ENCODE measurements at regions not wholly inside any gene's neighbourhood (a gene's known extent, or its start where the extent isn't known, plus 50 kb on each side); places are given as distances from the start of the nearest gene placed in this dataset.

GRCh38 chr5:160479220-160479619 lies 57.6 kb downstream of the PTTG1 start:
- POLR2A ChIA-PET = no interaction called here
- TF ChIP-seq LEF1 (IDR thresholded peaks at IDR 0.05; ENCODE audit: borderline replicate concordance) (no peak), TARDBP (IDR thresholded peaks at IDR 0.05) (no peak), BHLHE40 (IDR thresholded peaks at IDR 0.05; ENCODE audit: borderline replicate concordance) (no peak), FOXM1 (IDR thresholded peaks at IDR 0.05; ENCODE audit: borderline replicate concordance) (no peak), ZNF384 (IDR thresholded peaks at IDR 0.05) (no peak), ARNT (IDR thresholded peaks at IDR 0.05) (no peak), NFRKB (IDR thresholded peaks at IDR 0.05) (no peak), PKNOX1 (IDR thresholded peaks at IDR 0.05) (no peak), FOXA1 (IDR thresholded peaks at IDR 0.05) (no peak), HDGF (IDR thresholded peaks at IDR 0.05; ENCODE audit: borderline replicate concordance) (no peak), CTBP1 (IDR thresholded peaks at IDR 0.05; ENCODE audit: borderline replicate concordance) (no peak), SP1 (IDR thresholded peaks at IDR 0.05) (no peak), SUZ12 (IDR thresholded peaks at IDR 0.05) (no peak), ELF4 (IDR thresholded peaks at IDR 0.05) (no peak)
- CTCF ChIA-PET = no interaction called here
- DNase-seq (ENCODE audit: extremely low spot score) = no peak

- ChIA-PET POLR2A (no interaction called here), CTCF (no interaction called here)
- no peak for DNase-seq (ENCODE audit: extremely low spot score)
- TF ChIP-seq PKNOX1 (IDR thresholded peaks at IDR 0.05) = no peak
- TF ChIP-seq BHLHE40 (IDR thresholded peaks at IDR 0.05; ENCODE audit: borderline replicate concordance) = no peak
- no peak for TF ChIP-seq HDGF (IDR thresholded peaks at IDR 0.05; ENCODE audit: borderline replicate concordance)
- no peak for TF ChIP-seq LEF1 (IDR thresholded peaks at IDR 0.05; ENCODE audit: borderline replicate concordance)
- TF ChIP-seq NFRKB (IDR thresholded peaks at IDR 0.05) = no peak
- TF ChIP-seq CTBP1 (IDR thresholded peaks at IDR 0.05; ENCODE audit: borderline replicate concordance) = no peak
- TF ChIP-seq ZNF384 (IDR thresholded peaks at IDR 0.05) = no peak
- TF ChIP-seq FOXA1 (IDR thresholded peaks at IDR 0.05) = no peak
- no peak for TF ChIP-seq FOXM1 (IDR thresholded peaks at IDR 0.05; ENCODE audit: borderline replicate concordance)
- no peak for TF ChIP-seq SP1 (IDR thresholded peaks at IDR 0.05)
- TF ChIP-seq L3MBTL2 (conservative IDR thresholded peaks at IDR 0.05) = no peak
Observed at GRCh38 chr5:160479926-160480325, 58.3 kb downstream of the PTTG1 start.

- ChIA-PET POLR2A (no interaction called here), CTCF (interaction anchor here (0.6 kb wide), 1 partner anchor 88 kb away, joined by 3 read pairs; no protein-coding TSS in a partner anchor)
- no peak for DNase-seq (ENCODE audit: extremely low spot score)
- TF ChIP-seq FOXK2 (IDR thresholded peaks at IDR 0.05) (no peak), L3MBTL2 (conservative IDR thresholded peaks at IDR 0.05) (no peak), SUZ12 (IDR thresholded peaks at IDR 0.05) (no peak), ARNT (IDR thresholded peaks at IDR 0.05) (no peak), PKNOX1 (IDR thresholded peaks at IDR 0.05) (no peak), BHLHE40 (IDR thresholded peaks at IDR 0.05; ENCODE audit: borderline replicate concordance) (no peak), LEF1 (IDR thresholded peaks at IDR 0.05; ENCODE audit: borderline replicate concordance) (no peak), FOXA1 (IDR thresholded peaks at IDR 0.05) (no peak), HDGF (IDR thresholded peaks at IDR 0.05; ENCODE audit: borderline replicate concordance) (no peak), ZNF384 (IDR thresholded peaks at IDR 0.05) (no peak), SP1 (IDR thresholded peaks at IDR 0.05) (no peak), TARDBP (IDR thresholded peaks at IDR 0.05) (no peak), CTBP1 (IDR thresholded peaks at IDR 0.05; ENCODE audit: borderline replicate concordance) (no peak), FOXM1 (IDR thresholded peaks at IDR 0.05; ENCODE audit: borderline replicate concordance) (no peak)
Observed at GRCh38 chr5:160480652-160481051, 59.0 kb downstream of the PTTG1 start.

GRCh38 chr5:160484678-160485077 lies 63.0 kb downstream of the PTTG1 start:
- TF ChIP-seq SP1 (IDR thresholded peaks at IDR 0.05) = no peak
- TF ChIP-seq NFRKB (IDR thresholded peaks at IDR 0.05) = no peak
- TF ChIP-seq ARNT (IDR thresholded peaks at IDR 0.05) = no peak
- no peak for TF ChIP-seq L3MBTL2 (conservative IDR thresholded peaks at IDR 0.05)
- TF ChIP-seq ZNF384 (IDR thresholded peaks at IDR 0.05) = no peak
- TF ChIP-seq FOXM1 (IDR thresholded peaks at IDR 0.05; ENCODE audit: borderline replicate concordance) = no peak
- no peak for TF ChIP-seq HDGF (IDR thresholded peaks at IDR 0.05; ENCODE audit: borderline replicate concordance)
- TF ChIP-seq TARDBP (IDR thresholded peaks at IDR 0.05) = no peak
- TF ChIP-seq FOXK2 (IDR thresholded peaks at IDR 0.05) = no peak
- no peak for TF ChIP-seq SUZ12 (IDR thresholded peaks at IDR 0.05)
- POLR2A ChIA-PET = interaction anchor here (1.8 kb wide), 1 partner anchor 63 kb away, joined by 4 read pairs; the partner anchor contains the start of gene PTTG1
- CTCF ChIA-PET = no interaction called here
- no peak for DNase-seq (ENCODE audit: extremely low spot score)

- no peak for DNase-seq (ENCODE audit: extremely low spot score)
- ChIA-PET POLR2A (interaction anchor here (0.8 to 1.8 kb wide), 2 partner anchors 19 to 64 kb away, joined by 3 to 4 read pairs; partner anchors contain the start of gene PTTG1), CTCF (no interaction called here)
- TF ChIP-seq ELF4 (IDR thresholded peaks at IDR 0.05) = no peak
Observed at GRCh38 chr5:160485364-160485969, 63.8 kb downstream of the PTTG1 start.

- CTCF ChIA-PET = no interaction called here
- DNase-seq (ENCODE audit: extremely low spot score) = no peak
- POLR2A ChIA-PET = interaction anchor here (0.8 to 1.8 kb wide), 2 partner anchors 20 to 65 kb away, joined by 3 to 4 read pairs; partner anchors contain the start of gene PTTG1
- no peak for TF ChIP-seq ELF4 (IDR thresholded peaks at IDR 0.05)
- TF ChIP-seq LEF1 (IDR thresholded peaks at IDR 0.05; ENCODE audit: borderline replicate concordance) = no peak
- TF ChIP-seq CTBP1 (IDR thresholded peaks at IDR 0.05; ENCODE audit: borderline replicate concordance) = no peak
- TF ChIP-seq NFRKB (IDR thresholded peaks at IDR 0.05) = no peak
- no peak for TF ChIP-seq FOXA1 (IDR thresholded peaks at IDR 0.05)
- no peak for TF ChIP-seq ZNF384 (IDR thresholded peaks at IDR 0.05)
- TF ChIP-seq HDGF (IDR thresholded peaks at IDR 0.05; ENCODE audit: borderline replicate concordance) = no peak
- no peak for TF ChIP-seq PKNOX1 (IDR thresholded peaks at IDR 0.05)
- TF ChIP-seq L3MBTL2 (conservative IDR thresholded peaks at IDR 0.05) = no peak
- TF ChIP-seq FOXK2 (IDR thresholded peaks at IDR 0.05) = no peak
- no peak for TF ChIP-seq TARDBP (IDR thresholded peaks at IDR 0.05)
- TF ChIP-seq BHLHE40 (IDR thresholded peaks at IDR 0.05; ENCODE audit: borderline replicate concordance) = no peak
- TF ChIP-seq ARNT (IDR thresholded peaks at IDR 0.05) = no peak
Observed at GRCh38 chr5:160486573-160486972, 64.9 kb downstream of the PTTG1 start.
